Large intestine (tissue), 3 donors: ENCODE measurements at regions not wholly inside any gene's neighbourhood (a gene's known extent, or its start where the extent isn't known, plus 50 kb on each side); places are given as distances from the start of the nearest gene placed in this dataset.

Experiments used
- DNase-seq, 2 donors: peaks; one replicate each; pipeline versions ENCODE4 v3.0.0 to v3.0.0-alpha.2; 2013
- H3K27ac ChIP-seq: one replicate; pipeline ENCODE4 v1.5.1; 2013; ENCODE audit warnings: low read length
- H3K27me3 ChIP-seq: 2 replicates; pipeline ENCODE4 v1.6.1; 2013; ENCODE audit warnings: low read length; ENCODE audit not compliant: control insufficient read depth, insufficient read depth
- H3K36me3 ChIP-seq: 2 replicates; pipeline ENCODE4 v1.6.1; 2013; ENCODE audit warnings: low read length; ENCODE audit not compliant: control insufficient read depth, insufficient read depth
- H3K4me1 ChIP-seq: one replicate; pipeline ENCODE4 v1.6.1; 2013; ENCODE audit warnings: low read length; ENCODE audit not compliant: control insufficient read depth, insufficient read depth
- H3K4me3 ChIP-seq: one replicate; pipeline ENCODE4 v1.5.1; 2013; ENCODE audit warnings: low read length
- H3K9me3 ChIP-seq: one replicate; pipeline ENCODE4 v1.6.1; 2013; ENCODE audit warnings: mild to moderate bottlenecking, low read depth, low read length, moderate library complexity; ENCODE audit not compliant: control insufficient read depth
- WGBS: methylation state at CpG from one replicate; pipeline ENCODE4 v1.1.5; 2013; ENCODE audit warnings: low lambda C conversion rate; ENCODE audit not compliant: insufficient coverage; 5-methylcytosine and 5-hydroxymethylcytosine counted together

GRCh38 chr20:52244702-52245101 lies 53.1 kb upstream of the ZFP64 start:
- H3K27ac ChIP-seq, result no peak overlapping the region
- no peaks in the 10 kb centered on the region for H3K4me1 ChIP-seq
- 33% methylated on average over 1 of the region's 4 CpGs for WGBS
- no peak overlapping the region for H3K4me3 ChIP-seq
- peaks cover 3% of the 10 kb centered on the region for H3K27me3 ChIP-seq
- no peaks in the 10 kb centered on the region for H3K9me3 ChIP-seq
- DNase-seq, result no peak
- H3K36me3 ChIP-seq, result no peaks in the 10 kb centered on the region

- H3K4me3 ChIP-seq, result no peak overlapping the region
- 72% methylated on average over 4 of the region's 7 CpGs for WGBS
- no peaks in the 10 kb centered on the region for H3K36me3 ChIP-seq
- H3K27ac ChIP-seq, result no peak overlapping the region
- DNase-seq, result no peak
- peaks cover 3% of the 10 kb centered on the region for H3K27me3 ChIP-seq
- H3K4me1 ChIP-seq, result no peaks in the 10 kb centered on the region
- no peaks in the 10 kb centered on the region for H3K9me3 ChIP-seq
These were observed 51.0 kb upstream of the ZFP64 start for GRCh38 chr20:52242237-52243230.
